ENCODE measurements at regions not wholly inside any gene's neighbourhood (a gene's known extent, or its start where the extent isn't known, plus 50 kb on each side); places are given as distances from the start of the nearest gene placed in this dataset.

DNA sequence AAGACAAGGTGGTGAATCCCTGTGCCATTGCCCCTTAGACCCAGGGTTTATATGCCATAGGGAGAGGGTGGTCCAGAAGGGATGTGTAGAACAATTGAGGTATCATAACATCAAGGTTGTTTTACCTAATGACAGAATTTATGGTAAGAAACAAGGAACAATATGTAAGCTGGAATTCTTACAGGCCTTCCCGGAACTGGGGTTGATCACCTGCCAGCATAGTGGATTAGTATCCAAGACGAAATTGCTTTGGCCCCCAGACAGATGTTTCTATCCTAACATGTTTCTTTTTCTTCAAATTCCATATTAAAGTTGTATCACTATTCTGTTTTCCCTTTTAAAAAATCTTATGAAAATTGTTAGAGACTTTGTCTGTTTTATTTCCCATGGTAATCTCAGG is 343.8 kb upstream of the ANO3 start:
- H3K36me3 ChIP-seq (replicated peaks): no peaks in the 10 kb centered on the region
- TF ChIP-seq, protein P1, sequence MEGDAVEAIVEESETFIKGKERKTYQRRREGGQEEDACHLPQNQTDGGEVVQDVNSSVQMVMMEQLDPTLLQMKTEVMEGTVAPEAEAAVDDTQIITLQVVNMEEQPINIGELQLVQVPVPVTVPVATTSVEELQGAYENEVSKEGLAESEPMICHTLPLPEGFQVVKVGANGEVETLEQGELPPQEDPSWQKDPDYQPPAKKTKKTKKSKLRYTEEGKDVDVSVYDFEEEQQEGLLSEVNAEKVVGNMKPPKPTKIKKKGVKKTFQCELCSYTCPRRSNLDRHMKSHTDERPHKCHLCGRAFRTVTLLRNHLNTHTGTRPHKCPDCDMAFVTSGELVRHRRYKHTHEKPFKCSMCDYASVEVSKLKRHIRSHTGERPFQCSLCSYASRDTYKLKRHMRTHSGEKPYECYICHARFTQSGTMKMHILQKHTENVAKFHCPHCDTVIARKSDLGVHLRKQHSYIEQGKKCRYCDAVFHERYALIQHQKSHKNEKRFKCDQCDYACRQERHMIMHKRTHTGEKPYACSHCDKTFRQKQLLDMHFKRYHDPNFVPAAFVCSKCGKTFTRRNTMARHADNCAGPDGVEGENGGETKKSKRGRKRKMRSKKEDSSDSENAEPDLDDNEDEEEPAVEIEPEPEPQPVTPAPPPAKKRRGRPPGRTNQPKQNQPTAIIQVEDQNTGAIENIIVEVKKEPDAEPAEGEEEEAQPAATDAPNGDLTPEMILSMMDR (IDR thresholded peaks at IDR 0.05; ENCODE audit: low read depth, low read length, missing control alignments): no peak
- no peak for DNase-seq
- H3K27ac ChIP-seq: no peak overlapping the region
- in situ Hi-C loops (cut with HindIII; ENCODE audit: low pct_ligation_motif_present, low sequenced_read_pairs): no loop called here
- H3K27me3 ChIP-seq (replicated peaks): no peaks in the 10 kb centered on the region
- H3K4me3 ChIP-seq (ENCODE audit: low read depth, low read length): no peak overlapping the region

DNA sequence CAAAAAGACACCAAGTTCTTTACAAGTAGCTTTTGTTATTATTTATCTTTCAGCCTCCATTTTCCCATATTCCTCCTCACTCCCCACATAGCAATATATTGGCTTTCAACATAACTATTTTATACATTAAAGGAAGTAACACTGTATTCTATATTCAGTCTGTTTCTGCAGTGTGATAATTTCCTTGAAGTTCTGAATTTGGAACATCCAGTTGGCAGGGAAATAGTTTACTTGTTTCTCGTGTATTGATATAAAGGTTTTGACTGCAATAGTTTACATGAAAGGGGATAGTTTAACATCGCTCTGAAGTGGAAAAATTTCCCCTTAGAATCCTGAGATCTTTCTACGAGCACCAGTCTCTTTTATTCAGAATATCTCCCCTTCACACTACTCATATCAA is 341.5 kb upstream of the ANO3 start:
- no peak for DNase-seq
- TF ChIP-seq, protein P1 (IDR thresholded peaks at IDR 0.05; ENCODE audit: low read depth, low read length, missing control alignments): no peak
- no peak overlapping the region for H3K27ac ChIP-seq
- no peaks in the 10 kb centered on the region for H3K27me3 ChIP-seq (replicated peaks)
- in situ Hi-C loops (cut with HindIII; ENCODE audit: low pct_ligation_motif_present, low sequenced_read_pairs): no loop called here
- H3K36me3 ChIP-seq (replicated peaks): no peaks in the 10 kb centered on the region
- H3K4me3 ChIP-seq (ENCODE audit: low read depth, low read length): no peak overlapping the region

DNA sequence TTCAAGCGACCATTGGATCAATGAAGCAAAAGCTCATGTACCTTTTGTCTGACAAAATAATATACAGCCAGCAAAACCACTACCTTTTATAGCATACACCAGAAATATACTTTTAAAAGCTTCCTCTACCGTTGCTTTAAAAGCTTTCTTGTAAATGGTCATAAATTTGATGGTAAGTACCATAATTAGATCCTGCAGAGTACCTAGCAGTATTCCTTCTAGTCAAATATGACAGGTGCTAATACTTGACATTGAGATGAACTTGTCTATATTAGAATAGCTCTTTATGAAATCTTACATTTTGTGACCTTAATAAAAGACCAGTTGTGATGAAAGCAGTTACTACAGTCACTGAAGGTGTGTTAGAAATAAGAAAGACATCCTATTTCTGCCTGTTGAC is 340.5 kb upstream of the ANO3 start:
- Histone ChIP-seq H3K27ac (no peak overlapping the region), H3K27me3 (replicated peaks) (no peaks in the 10 kb centered on the region), H3K36me3 (replicated peaks) (no peaks in the 10 kb centered on the region), H3K4me3 (ENCODE audit: low read depth, low read length) (no peak overlapping the region)
- in situ Hi-C loops (cut with HindIII; ENCODE audit: low pct_ligation_motif_present, low sequenced_read_pairs): no loop called here
- TF ChIP-seq, protein P1 (IDR thresholded peaks at IDR 0.05; ENCODE audit: low read depth, low read length, missing control alignments): no peak
- DNase-seq: no peak

DNA sequence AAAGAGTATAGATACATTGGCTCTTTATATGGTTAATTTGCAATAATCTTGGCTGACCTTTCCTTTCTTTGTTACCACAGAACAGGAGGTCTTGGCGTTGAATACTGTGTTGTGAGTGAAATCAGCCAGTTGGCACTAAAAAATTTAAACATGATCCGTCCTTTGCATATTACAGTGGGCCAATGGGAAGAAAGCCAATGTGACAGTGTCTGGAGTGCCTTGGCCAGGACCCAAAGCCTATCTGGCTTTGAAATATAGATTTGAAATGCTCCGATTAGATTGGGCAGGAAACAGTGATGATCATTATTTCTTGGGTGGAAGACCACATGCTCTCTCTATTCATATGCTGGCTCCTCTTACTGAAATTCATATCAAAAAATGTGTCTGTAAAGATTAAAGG is 339.6 kb upstream of the ANO3 start:
- no peak for DNase-seq
- TF ChIP-seq, protein P1 (IDR thresholded peaks at IDR 0.05; ENCODE audit: low read depth, low read length, missing control alignments): no peak

DNA sequence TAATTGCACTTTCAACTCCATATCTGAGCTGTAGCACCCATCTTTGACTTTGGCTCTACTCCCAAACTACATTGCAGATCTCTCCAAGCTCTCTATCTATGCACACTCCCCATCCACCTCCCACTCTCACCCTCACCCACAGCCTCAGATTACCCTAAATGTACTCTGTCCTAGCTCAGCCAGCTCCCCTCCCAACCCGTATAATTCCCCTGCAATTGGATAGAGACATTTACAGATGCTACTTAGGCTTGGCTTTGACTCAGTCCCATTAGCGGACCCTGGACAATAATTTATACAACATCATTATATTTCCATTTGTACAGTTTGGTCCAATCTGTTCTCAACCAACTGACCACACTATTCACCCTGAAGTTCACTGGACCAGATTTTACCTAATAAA is 338.9 kb upstream of the ANO3 start:
- TF ChIP-seq, protein P1 (IDR thresholded peaks at IDR 0.05; ENCODE audit: low read depth, low read length, missing control alignments): no peak
- Histone ChIP-seq H3K4me3 (ENCODE audit: low read depth, low read length) (no peak overlapping the region), H3K36me3 (replicated peaks) (no peaks in the 10 kb centered on the region), H3K27me3 (replicated peaks) (no peaks in the 10 kb centered on the region), H3K27ac (no peak overlapping the region)
- DNase-seq: no peak
- in situ Hi-C loops (cut with HindIII; ENCODE audit: low pct_ligation_motif_present, low sequenced_read_pairs): no loop called here

More for the DNA sequence above, 339.6 kb upstream of the ANO3 start:
- Histone ChIP-seq H3K36me3 (replicated peaks) (no peaks in the 10 kb centered on the region), H3K4me3 (ENCODE audit: low read depth, low read length) (no peak overlapping the region), H3K27ac (no peak overlapping the region), H3K27me3 (replicated peaks) (no peaks in the 10 kb centered on the region)
- in situ Hi-C loops (cut with HindIII; ENCODE audit: low pct_ligation_motif_present, low sequenced_read_pairs): no loop called here

DNA sequence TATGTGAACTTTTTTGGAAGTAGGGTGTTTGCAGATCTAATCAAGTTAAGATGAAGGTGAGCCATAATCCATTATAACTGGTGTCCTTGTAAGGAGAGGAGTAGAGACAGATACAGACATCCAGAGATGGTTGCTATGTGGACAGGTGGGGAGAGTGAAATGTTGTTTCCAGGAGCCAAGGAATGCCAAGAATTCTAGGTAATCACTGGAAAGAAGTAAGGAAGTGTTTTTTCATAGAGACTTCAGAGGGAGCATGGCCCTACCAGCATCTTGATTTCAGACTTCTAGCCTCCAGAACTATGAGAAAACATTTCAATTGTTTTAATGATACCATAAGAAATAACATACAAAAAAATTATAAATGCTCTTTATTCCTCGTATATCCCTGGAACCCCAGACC is 320.5 kb upstream of the ANO3 start:
- no peak overlapping the region for H3K4me3 ChIP-seq (ENCODE audit: low read depth, low read length)
- no peak overlapping the region for H3K27ac ChIP-seq
- TF ChIP-seq, protein P1 (IDR thresholded peaks at IDR 0.05; ENCODE audit: low read depth, low read length, missing control alignments): no peak
- no peaks in the 10 kb centered on the region for H3K36me3 ChIP-seq (replicated peaks)
- no peaks in the 10 kb centered on the region for H3K27me3 ChIP-seq (replicated peaks)
- in situ Hi-C loops (cut with HindIII; ENCODE audit: low pct_ligation_motif_present, low sequenced_read_pairs): no loop called here
- no peak for DNase-seq

All from brain microvascular endothelial cell (primary cell).